T47D (cell line): ENCODE measurements at regions not wholly inside any gene's neighbourhood (a gene's known extent, or its start where the extent isn't known, plus 50 kb on each side); places are given as distances from the start of the nearest gene placed in this dataset.
A peak's percentile ranks its signal among the peaks of the same experiment; 100 is the strongest.

ENCODE experiments used
- DNase-seq, 2 experiments: peaks; one replicate each; pipeline versions ENCODE4 v3.0.0 to v3.0.0-alpha.2; 2011 to 2012; ENCODE audit warnings: low read depth in 1 of 2, low spot score in 1 of 2
- JUND ChIP-seq: IDR thresholded peaks from 2 replicates; pipeline ENCODE4 v1.6.1; 2012; ENCODE audit warnings: low read depth
- in situ Hi-C: cut with HindIII; loops from 2 replicates; pipeline ENCODE4 v1.10.0; 2016; ENCODE audit warnings: low sequenced_read_pairs, low pct_unique_long_range_greater_than_20kb

DNA sequence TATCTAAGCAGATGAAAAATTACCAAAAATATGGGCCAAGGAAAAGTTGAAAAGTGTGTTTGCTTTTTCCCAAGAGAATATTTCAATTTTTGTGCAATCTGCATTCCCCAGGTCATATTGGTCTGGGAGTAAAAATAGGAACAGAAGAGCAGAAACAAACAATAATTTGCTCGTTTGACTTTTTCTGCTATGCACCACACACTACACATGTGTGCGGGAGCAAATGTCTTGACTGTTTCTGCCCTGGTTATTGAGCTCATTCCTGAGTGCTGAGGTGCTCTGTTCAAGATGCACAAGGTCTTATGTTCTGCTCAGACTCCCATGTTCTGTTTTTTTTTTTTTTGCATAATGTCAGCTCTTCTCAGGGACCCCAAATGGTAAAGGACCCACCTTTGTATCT lies 298.0 kb upstream of the MME start:
- in situ Hi-C loops: no loop called here
- no peak for TF ChIP-seq JUND
- no peak for DNase-seq

DNA sequence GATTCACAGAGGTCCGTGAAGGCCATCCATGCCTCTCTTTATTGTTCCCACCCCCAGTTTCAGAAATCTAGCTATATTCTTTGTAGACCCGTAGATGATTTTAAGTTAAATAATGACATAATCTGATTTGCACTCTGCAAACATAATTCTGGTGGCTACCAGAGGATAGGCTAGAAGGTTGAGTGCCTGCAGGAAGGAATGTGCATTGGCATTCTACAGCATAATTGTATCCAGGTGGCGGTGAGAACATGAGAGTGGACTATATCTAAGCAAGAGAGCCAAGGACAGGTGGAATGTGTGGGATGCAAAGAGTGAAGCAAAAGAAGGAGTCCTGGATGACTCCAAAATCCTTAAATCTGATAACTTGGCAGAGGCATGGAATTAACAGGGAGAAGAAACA lies 298.5 kb upstream of the MME start:
- in situ Hi-C loops: no loop called here
- TF ChIP-seq JUND: no peak

DNA sequence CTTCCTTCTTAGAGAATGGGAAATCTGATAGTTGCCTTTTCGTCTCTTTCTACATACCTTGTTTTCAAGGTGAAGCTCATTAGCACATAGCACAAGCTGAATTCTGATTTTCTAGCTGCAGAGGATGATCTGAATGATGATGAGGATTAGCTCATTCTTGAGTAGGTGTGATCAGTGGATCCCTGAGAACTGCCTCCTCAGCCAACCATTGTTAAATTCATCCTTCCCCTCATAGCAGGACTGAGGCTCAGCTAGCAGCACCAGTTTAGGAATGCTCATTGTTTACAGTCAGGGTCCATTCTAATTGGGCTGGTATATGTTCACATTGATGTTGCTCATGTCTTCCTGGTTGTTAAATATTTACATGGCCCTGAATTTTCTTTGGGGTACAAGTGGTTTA lies 299.9 kb upstream of the MME start:
- in situ Hi-C loops: no loop called here

More for the DNA sequence above, 298.5 kb upstream of the MME start:
- DNase-seq: peak in 1 of 2 experiments; percentile 28

DNA sequence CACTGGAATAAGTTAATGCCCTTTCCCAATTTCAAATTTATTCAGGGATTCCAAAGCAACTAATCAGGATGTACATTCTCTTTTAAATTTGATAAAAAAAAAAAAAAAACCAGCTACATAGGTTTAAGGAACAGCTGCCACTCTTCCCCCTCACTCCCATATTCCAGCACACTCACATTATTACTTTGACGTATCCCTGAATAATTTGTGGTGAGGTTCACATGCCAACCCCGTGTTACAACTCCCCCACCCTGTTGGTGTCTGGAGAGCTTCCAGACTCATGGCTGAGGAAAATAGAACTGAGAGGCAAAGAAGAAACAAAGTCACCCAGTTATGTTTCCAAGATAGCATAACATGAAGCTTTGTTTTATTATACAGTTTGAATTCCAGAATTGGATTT lies 300.5 kb upstream of the MME start:
- no peak for TF ChIP-seq JUND
- DNase-seq: no peak
- in situ Hi-C loops: no loop called here

More for the DNA sequence above, 299.9 kb upstream of the MME start:
- no peak for TF ChIP-seq JUND
- no peak for DNase-seq

DNA sequence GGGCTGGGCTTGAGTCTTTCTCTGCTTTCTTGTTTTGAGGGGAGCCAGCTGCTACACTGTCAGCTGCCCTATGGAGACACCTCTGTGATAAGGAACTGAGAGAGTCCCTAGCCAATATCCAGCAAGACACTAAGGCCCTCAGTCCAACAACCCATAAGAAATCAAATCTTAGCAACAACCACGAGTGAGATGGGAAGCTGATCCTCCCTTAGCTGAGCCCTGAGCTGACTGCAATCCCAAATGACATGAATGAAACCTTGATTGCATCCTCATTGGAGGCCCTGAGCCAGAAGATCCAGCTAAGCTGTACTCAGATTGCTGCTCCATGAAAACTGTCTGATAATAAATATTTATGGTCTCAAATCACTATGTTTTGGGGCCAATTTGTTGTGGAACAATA lies 302.1 kb upstream of the MME start:
- in situ Hi-C loops: no loop called here
- no peak for TF ChIP-seq JUND
- no peak for DNase-seq

DNA sequence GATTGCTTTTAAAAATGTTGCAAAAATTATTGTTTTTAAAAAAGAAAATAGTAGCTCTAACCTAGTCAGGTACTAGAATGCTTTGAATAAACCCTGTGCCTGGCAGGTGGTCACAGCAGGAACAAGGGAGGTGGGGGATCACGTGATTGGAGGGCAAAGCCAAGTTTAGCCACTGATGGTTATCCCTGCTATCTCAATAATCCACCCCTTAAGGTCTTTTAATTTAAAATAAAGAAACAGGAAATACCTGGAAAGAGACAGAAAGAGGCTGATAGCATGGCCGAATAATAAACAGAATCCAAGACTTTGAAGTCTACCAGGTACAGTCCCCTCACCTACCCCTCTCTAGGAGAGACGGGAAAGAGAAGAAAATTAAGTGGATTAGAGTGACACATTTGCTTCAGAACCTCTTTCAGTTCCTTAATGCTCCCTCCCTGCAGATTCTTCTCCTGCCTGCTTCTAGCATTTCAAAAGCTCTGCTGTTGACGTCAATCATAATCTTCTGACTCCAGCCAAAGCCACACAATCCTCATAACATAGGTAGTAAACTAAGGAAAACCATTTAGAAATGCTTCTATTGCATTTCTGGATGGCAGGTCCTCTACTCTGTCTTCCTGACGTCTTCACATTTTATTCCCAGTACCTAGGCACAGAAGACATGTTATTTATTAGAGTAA lies 303.4 kb upstream of the MME start:
- in situ Hi-C loops: no loop called here
- no peak for DNase-seq
- no peak for TF ChIP-seq JUND

DNA sequence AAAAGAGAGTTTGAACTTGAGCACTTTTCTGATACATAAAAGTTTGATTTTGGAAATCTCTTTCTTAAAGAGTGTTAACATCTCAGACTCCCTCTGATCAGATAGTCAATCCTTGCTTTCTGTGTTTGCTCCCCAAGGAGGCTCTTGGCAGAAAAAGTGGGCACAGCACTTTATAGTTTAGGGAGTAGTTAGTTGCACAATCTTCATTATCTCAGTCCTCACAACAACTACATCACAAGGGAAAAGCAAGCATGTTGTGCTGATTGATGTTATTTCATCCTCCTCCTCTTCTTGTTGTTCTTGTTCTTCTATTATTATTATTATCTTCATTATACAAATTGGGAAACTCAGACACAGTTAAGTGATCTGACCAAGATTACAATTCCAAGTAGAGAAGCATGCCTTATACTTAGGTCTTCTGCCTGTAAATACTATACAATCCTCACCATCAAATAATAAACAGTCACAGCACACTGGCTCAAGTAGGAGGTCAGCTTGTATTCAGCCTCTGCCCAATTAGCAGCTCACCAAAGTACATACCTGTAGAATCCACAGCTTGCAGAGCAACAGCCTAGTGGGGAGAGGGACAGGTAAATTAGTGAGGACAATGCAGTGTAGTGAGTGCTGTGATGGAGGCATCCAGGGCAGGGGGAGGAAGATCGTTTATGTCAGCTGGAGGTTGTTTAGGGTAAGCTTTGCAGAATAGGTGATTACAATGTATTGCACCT lies 304.1 kb upstream of the MME start:
- in situ Hi-C loops: no loop called here
- DNase-seq: no peak
- no peak for TF ChIP-seq JUND

DNA sequence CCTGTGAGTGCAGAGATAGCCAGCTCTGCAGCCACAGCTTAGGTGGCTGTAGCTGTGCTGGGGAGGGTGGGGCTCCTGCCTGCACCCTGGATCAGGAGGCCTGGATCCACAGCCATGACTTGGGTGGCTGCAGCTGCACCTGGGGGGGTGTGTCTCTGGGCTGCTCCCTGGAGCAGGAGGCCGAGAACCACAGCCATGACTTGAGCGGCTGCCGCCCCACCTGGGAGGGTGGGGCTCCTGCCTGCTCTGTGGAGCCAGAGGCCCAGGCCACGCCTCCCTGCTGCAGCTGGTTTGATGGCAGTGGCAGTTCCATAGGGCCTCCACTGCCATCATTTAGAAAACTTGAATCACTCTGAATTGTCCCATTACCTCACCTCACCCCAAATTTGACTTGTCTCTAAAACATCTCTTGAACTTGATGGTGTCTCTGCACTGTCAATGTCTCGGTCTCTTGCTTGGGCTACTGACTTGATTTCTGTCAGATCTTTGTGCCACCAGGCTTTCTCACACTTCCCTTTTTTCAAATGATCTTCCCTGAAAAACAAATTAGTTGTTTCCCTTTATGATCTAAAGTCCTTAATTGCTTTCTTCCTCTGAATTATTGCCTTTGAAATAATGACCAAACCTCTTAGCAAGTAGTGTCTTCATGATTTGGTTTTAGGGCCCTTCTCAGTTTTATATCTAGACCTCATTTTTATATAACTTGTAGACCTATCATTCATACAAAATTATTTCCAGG lies 313.2 kb upstream of the MME start:
- DNase-seq: no peak
- in situ Hi-C loops: no loop called here
- TF ChIP-seq JUND: no peak

DNA sequence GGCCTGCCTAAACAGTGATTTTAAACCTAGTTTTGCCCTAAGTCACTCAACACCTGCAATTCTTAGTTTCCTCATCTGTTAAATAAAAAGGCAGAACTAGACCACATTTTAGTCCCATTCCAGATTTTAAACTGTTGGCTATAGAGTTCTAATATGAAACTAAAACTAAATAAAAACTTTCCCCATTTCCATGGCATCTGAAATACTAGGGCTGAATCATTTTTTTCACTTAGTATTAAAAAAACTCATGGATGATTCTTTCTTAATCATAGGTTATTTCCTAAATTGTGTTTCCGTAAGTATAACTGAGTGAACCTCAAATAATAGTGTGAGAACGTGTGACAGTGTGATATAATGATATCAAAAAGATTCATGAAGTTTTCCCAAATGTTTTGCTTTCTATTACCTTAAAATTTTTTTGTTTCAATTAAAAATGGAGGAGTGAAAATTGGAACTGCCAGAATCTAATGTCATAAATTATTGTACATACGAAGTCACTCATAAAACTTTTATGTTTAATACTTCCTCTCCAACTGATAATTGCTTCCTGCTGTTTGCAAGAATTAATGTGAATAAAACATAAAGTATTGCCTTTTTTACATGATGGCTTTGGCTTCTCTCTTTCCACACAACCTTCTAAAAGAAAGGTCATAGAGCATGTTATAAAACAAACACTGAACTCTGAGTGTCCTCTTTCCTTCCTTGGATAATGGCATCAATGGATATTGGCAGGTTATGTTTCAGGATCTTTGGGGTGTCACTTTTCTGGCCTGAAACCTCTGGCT lies 315.1 kb upstream of the MME start:
- in situ Hi-C loops: no loop called here
- no peak for DNase-seq
- no peak for TF ChIP-seq JUND

DNA sequence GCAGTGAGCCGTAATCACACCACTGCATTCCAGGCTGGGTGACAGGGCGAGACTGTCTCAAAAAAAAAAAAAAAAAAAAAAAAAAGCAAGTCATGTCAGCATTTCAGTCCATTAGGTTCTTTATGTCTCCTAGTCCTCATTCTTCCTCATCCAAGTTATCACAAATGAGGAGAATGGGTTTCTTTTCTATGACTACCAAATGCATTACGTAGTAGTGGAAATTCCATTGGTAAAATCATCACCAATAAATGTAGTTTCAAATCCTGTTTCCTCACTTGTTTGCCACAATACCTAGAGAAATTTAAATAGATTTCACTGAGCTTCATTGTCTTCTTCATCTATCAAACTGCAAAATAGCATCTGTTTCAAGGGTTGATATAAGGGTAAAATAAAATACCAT lies 317.6 kb upstream of the MME start:
- DNase-seq: no peak
- in situ Hi-C loops: no loop called here
- TF ChIP-seq JUND: no peak

DNA sequence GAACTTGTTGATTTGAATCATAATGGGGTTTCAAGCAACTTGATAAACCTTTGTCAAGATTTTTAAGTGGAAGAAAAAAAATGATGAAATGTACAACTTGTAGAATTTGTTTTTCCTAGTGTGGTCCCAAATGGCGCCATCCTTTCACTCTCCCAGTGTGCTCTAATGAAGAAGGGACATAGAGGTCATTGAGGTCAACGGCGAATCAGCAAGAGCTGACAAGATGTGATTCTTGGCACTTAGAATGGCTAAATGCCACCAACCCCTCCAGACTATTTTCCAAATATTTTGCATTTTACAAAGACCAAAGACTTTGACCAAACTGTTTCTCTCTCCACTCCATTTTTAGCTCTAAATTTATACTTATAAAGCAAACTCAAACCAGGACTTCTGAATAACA lies 320.2 kb upstream of the MME start:
- no peak for TF ChIP-seq JUND
- no peak for DNase-seq
- in situ Hi-C loops: no loop called here

DNA sequence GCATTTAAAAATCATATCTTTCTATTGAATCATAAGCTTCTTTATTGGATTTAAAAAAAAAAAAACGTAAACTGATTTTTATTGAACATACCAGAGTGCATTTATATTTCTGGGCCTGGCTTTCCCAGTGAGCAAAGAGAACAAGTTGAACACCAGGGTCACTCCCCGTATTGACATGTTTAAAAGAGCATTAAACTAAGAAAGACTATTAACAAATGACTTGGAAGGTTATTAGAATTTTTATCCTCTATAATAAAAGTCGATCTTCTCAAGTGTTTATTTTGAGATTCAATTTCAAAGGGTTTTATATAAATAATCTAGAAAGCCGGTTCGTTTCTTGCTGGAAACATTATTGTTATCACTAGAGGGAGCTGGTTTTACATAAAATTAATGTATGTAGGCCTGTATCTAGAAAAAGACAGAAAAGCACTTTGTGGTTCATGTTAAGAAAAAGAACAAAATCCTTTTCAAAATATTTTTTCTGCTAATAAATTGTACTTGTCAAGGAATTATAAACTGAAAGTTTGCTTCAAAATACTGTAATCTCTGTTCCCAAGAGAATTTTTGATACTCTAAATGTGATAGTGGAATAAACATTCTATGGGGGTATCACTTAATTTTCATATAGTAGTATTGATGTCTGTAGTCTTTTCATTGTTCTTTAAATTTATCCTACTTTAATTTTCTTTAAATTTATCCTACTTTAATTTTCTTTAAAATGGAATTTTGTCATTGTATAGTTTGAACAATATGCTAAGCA lies 321.8 kb upstream of the MME start:
- DNase-seq: peak in 1 of 2 experiments; percentile 40
- TF ChIP-seq JUND: no peak
- in situ Hi-C loops: no loop called here
